ENCODE measurements at regions not wholly inside any gene's neighbourhood (a gene's known extent, or its start where the extent isn't known, plus 50 kb on each side); places are given as distances from the start of the nearest gene placed in this dataset.

DNA sequence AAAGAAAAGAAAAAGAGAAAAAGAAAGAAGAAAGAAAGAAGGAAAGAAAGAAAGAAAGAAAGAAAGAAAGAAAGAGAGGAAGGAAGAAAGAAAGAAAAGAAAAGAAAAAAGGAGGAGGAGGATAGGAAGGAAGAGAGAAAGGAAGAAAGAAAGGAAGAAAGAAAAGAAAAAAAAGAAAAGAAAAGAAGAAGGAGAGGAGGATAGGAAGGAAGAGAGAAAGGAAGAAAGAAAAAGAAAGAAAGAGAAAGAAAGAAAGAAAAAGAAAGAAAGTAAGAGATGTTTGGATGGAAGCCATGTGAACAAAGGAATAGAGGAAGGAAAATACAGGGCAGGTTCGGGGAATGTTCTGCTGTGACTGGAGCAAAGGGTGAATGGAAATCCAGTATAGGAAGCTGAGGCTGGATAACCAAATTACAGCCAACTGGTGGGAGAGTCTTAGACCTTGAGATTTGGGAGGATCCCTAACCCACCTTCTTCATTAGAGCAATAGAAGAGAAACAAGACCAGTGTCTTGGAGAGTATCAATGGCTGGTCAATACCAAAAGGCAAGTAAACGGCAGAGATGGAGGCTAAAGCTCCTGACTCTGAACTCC, 94.9 kb downstream of the RASSF10 start:
- TF ChIP-seq EZH2phosphoT487 (IDR thresholded peaks at IDR 0.05; ENCODE audit: borderline replicate concordance, low read depth): no peak
- TF ChIP-seq ELF1 (IDR thresholded peaks at IDR 0.05): no peak
- no peak for TF ChIP-seq RAD21 (IDR thresholded peaks at IDR 0.05; ENCODE audit: low read length)
- TF ChIP-seq, protein P1, sequence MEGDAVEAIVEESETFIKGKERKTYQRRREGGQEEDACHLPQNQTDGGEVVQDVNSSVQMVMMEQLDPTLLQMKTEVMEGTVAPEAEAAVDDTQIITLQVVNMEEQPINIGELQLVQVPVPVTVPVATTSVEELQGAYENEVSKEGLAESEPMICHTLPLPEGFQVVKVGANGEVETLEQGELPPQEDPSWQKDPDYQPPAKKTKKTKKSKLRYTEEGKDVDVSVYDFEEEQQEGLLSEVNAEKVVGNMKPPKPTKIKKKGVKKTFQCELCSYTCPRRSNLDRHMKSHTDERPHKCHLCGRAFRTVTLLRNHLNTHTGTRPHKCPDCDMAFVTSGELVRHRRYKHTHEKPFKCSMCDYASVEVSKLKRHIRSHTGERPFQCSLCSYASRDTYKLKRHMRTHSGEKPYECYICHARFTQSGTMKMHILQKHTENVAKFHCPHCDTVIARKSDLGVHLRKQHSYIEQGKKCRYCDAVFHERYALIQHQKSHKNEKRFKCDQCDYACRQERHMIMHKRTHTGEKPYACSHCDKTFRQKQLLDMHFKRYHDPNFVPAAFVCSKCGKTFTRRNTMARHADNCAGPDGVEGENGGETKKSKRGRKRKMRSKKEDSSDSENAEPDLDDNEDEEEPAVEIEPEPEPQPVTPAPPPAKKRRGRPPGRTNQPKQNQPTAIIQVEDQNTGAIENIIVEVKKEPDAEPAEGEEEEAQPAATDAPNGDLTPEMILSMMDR (IDR thresholded peaks at IDR 0.05): no peak
- TF ChIP-seq RFX5 (IDR thresholded peaks at IDR 0.05; ENCODE audit: low read length): no peak
- no peak for TF ChIP-seq JUND (IDR thresholded peaks at IDR 0.05)
- no peak for TF ChIP-seq SIN3A (IDR thresholded peaks at IDR 0.05; ENCODE audit: borderline replicate concordance, low read depth, low read length)

Measured in SK-N-SH (cell line).